ENCODE measurements at regions not wholly inside any gene's neighbourhood (a gene's known extent, or its start where the extent isn't known, plus 50 kb on each side); places are given as distances from the start of the nearest gene placed in this dataset.

GRCh38 chr1:58430421-58431275, 115.9 kb downstream of the OMA1 start:
- TF ChIP-seq CTCF (IDR thresholded peaks at IDR 0.05; ENCODE audit: borderline replicate concordance, extremely low read depth, insufficient read depth): no peak
- FAIRE-seq (no peak), DNase-seq (peak in 2 of 5 donors; percentile 36 to 43)
- no peaks in the 10 kb centered on the region for H3K27me3 ChIP-seq (ENCODE audit: control insufficient read depth, insufficient read depth, low read length)
- H3K36me3 ChIP-seq (ENCODE audit: control insufficient read depth in 2 of 3, insufficient read depth in 3 of 3, low read length in 3 of 3): no peaks in the 10 kb centered on the region
- no peaks in the 10 kb centered on the region for H3K9me3 ChIP-seq (ENCODE audit: control insufficient read depth in 2 of 3, insufficient read depth in 1 of 3, low read length in 3 of 3)
- intact Hi-C loops (cut with DNase I): no loop called here
- no peak overlapping the region for H3K27ac ChIP-seq (ENCODE audit: low read depth in 2 of 2, low read length in 2 of 2)
- H3K9ac ChIP-seq (ENCODE audit: low read length in 3 of 3): no peak overlapping the region
- peaks cover 0 to 3% (median 0%) of the 10 kb centered on the region in 3 donors for H3K4me1 ChIP-seq (ENCODE audit: control insufficient read depth in 2 of 3, insufficient read depth in 2 of 3, low read depth in 1 of 3, low read length in 3 of 3)
- no peak overlapping the region for H3K4me3 ChIP-seq (ENCODE audit: low read length in 3 of 3)

- DNase-seq: no peak
- Histone ChIP-seq H3K9me3 (ENCODE audit: control insufficient read depth in 2 of 3, insufficient read depth in 1 of 3, low read length in 3 of 3) (no peaks in the 10 kb centered on the region), H3K4me3 (ENCODE audit: low read length in 3 of 3) (no peak overlapping the region), H3K36me3 (ENCODE audit: control insufficient read depth in 2 of 3, insufficient read depth in 3 of 3, low read length in 3 of 3) (no peaks in the 10 kb centered on the region), H3K4me1 (ENCODE audit: control insufficient read depth in 2 of 3, insufficient read depth in 2 of 3, low read depth in 1 of 3, low read length in 3 of 3) (no peaks in the 10 kb centered on the region), H3K27ac (ENCODE audit: low read depth in 2 of 2, low read length in 2 of 2) (no peak overlapping the region), H3K27me3 (ENCODE audit: control insufficient read depth, insufficient read depth, low read length) (no peaks in the 10 kb centered on the region), H3K9ac (ENCODE audit: low read length in 3 of 3) (no peak overlapping the region)
- intact Hi-C loops (cut with DNase I): no loop called here
- FAIRE-seq: no peak
- TF ChIP-seq CTCF (IDR thresholded peaks at IDR 0.05; ENCODE audit: borderline replicate concordance, extremely low read depth, insufficient read depth): no peak
These were observed 119.6 kb downstream of the OMA1 start for GRCh38 chr1:58426918-58427317.

- H3K27me3 ChIP-seq (ENCODE audit: control insufficient read depth, insufficient read depth, low read length): no peaks in the 10 kb centered on the region
- H3K9ac ChIP-seq (ENCODE audit: low read length in 3 of 3): no peak overlapping the region
- no peak for TF ChIP-seq CTCF (IDR thresholded peaks at IDR 0.05; ENCODE audit: borderline replicate concordance, extremely low read depth, insufficient read depth)
- no peaks in the 10 kb centered on the region for H3K4me1 ChIP-seq (ENCODE audit: control insufficient read depth in 2 of 3, insufficient read depth in 2 of 3, low read depth in 1 of 3, low read length in 3 of 3)
- no peaks in the 10 kb centered on the region for H3K9me3 ChIP-seq (ENCODE audit: control insufficient read depth in 2 of 3, insufficient read depth in 1 of 3, low read length in 3 of 3)
- DNase-seq (no peak), FAIRE-seq (no peak)
- H3K4me3 ChIP-seq (ENCODE audit: low read length in 3 of 3): no peak overlapping the region
- intact Hi-C loops (cut with DNase I): no loop called here
- no peak overlapping the region for H3K27ac ChIP-seq (ENCODE audit: low read depth in 2 of 2, low read length in 2 of 2)
- H3K36me3 ChIP-seq (ENCODE audit: control insufficient read depth in 2 of 3, insufficient read depth in 3 of 3, low read length in 3 of 3): no peaks in the 10 kb centered on the region
These were observed 124.1 kb downstream of the OMA1 start for GRCh38 chr1:58422436-58422835.
